Body of pancreas (tissue), 4 donors: ENCODE measurements at regions not wholly inside any gene's neighbourhood (a gene's known extent, or its start where the extent isn't known, plus 50 kb on each side); places are given as distances from the start of the nearest gene placed in this dataset.

Experiments
- ATAC-seq: fragments of 150-250 bp; one replicate; pipeline ENCODE4 v1.9.1; 2016
- DNase-seq, 4 donors: peaks; one replicate each; pipeline ENCODE4 v3.0.0-alpha.2; 2019
- H3K27ac ChIP-seq, 4 donors: fragments of 200-600 bp; sonication (generic); 1 replicate in 3 of 4; 2 replicates in 1 of 4; pipeline versions ENCODE4 v1.5.1 to v1.6.1; 2016 to 2019; ENCODE audit warnings: mild to moderate bottlenecking in 1 of 4, mixed read lengths in 1 of 4, moderate library complexity in 1 of 4
- H3K27me3 ChIP-seq, 2 donors: fragments of 200-600 bp; sonication (generic); one replicate each; pipeline ENCODE4 v1.6.0; 2016; ENCODE audit warnings: mild to moderate bottlenecking in 1 of 2
- H3K36me3 ChIP-seq, 2 donors: fragments of 200-600 bp; sonication (generic); replicated peaks in 1 of 2; 2 replicates each; pipeline ENCODE4 v1.5.1; 2016; ENCODE audit warnings: low read depth in 2 of 2; ENCODE audit not compliant: insufficient read depth in 1 of 2
- H3K4me1 ChIP-seq: fragments of 200-600 bp; sonication (generic); one replicate; pipeline ENCODE4 v1.6.0; 2016
- H3K4me3 ChIP-seq, 2 donors: fragments of 200-600 bp; sonication (generic); 1 replicate in 1 of 2; 2 replicates in 1 of 2; pipeline ENCODE4 v1.5.1; 2016 to 2019
- H3K9me3 ChIP-seq, 3 donors: fragments of 200-600 bp; sonication (generic); 1 replicate in 2 of 3; 2 replicates in 1 of 3; pipeline ENCODE4 v1.5.1; 2016
- CTCF ChIP-seq, 7 experiments: fragments of 450-650 bp in 4 of 7; fragments of 200-600 bp in 3 of 7; sonication (generic) in 3 of 7; IDR thresholded peaks; one replicate each; pipeline ENCODE4 v1.5.1; 2016 to 2019; ENCODE audit warnings: antibody characterized with exemption in 7 of 7
- POLR2A ChIP-seq, 3 donors: fragments of 450-650 bp; IDR thresholded peaks; one replicate each; pipeline ENCODE4 v1.6.1; 2016; ENCODE audit warnings: antibody characterized with exemption in 3 of 3, mild to moderate bottlenecking in 2 of 3
- WGBS, 2 donors: methylation state at CpG; one replicate each; pipeline ENCODE4 v1.1.5; 2017; 5-methylcytosine and 5-hydroxymethylcytosine counted together
- intact Hi-C: fragments of 100-400 bp; cut with DNase I; formaldehyde crosslinking; loops from one replicate; pipeline ENCODE4 v1.15.1; 2023

GRCh38 chr6:30396833-30397479, 52.0 kb downstream of the RPP21 start:
- no peak overlapping the region for H3K27ac ChIP-seq
- H3K4me3 ChIP-seq, result no peak overlapping the region
- 16 to 39% methylated on average over 4 to 20 of the region's 20 CpGs for WGBS, 2 donors
- peak; percentile 91 for ATAC-seq
- intact Hi-C loops, result no loop called here
- H3K27me3 ChIP-seq, result no peaks in the 10 kb centered on the region
- no peaks in the 10 kb centered on the region for H3K9me3 ChIP-seq
- peaks cover 5% of the 10 kb centered on the region for H3K4me1 ChIP-seq
- no peaks in the 10 kb centered on the region for H3K36me3 ChIP-seq
- peak; percentile 74 to 88 (median 80) for DNase-seq
- TF ChIP-seq POLR2A (IDR thresholded peaks at IDR 0.05), result no peak
- peak; percentile 53 to 81 (median 77) for TF ChIP-seq CTCF (IDR thresholded peaks at IDR 0.05)

GRCh38 chr6:30397697-30398096, 52.7 kb downstream of the RPP21 start:
- H3K9me3 ChIP-seq, result no peaks in the 10 kb centered on the region
- H3K36me3 ChIP-seq, result no peaks in the 10 kb centered on the region
- H3K27ac ChIP-seq, result no peak overlapping the region
- no peaks in the 10 kb centered on the region for H3K27me3 ChIP-seq
- intact Hi-C loops, result no loop called here
- DNase-seq, result no peak
- 69 to 71% methylated on average over 3 of the region's 3 CpGs for WGBS, 2 donors
- ATAC-seq, result no peak
- H3K4me1 ChIP-seq, result peaks cover 5% of the 10 kb centered on the region
- H3K4me3 ChIP-seq, result no peak overlapping the region
- TF ChIP-seq CTCF (IDR thresholded peaks at IDR 0.05) (no peak), POLR2A (IDR thresholded peaks at IDR 0.05) (no peak)

- Histone ChIP-seq H3K36me3 (no peaks in the 10 kb centered on the region), H3K27ac (no peak overlapping the region), H3K9me3 (no peaks in the 10 kb centered on the region), H3K27me3 (no peaks in the 10 kb centered on the region), H3K4me3 (no peak overlapping the region), H3K4me1 (peaks cover 5% of the 10 kb centered on the region)
- intact Hi-C loops, result no loop called here
- ATAC-seq, result no peak
- no peak for TF ChIP-seq POLR2A (IDR thresholded peaks at IDR 0.05)
- TF ChIP-seq CTCF (IDR thresholded peaks at IDR 0.05), result no peak
- no peak for DNase-seq
- WGBS, 2 donors, result 89 to 92% methylated on average over 2 of the region's 2 CpGs
Observed at GRCh38 chr6:30399390-30400058, 54.6 kb downstream of the RPP21 start.

GRCh38 chr6:30405934-30406333, 61.0 kb downstream of the RPP21 start:
- TF ChIP-seq POLR2A (IDR thresholded peaks at IDR 0.05), result no peak
- TF ChIP-seq CTCF (IDR thresholded peaks at IDR 0.05), result no peak
- Histone ChIP-seq H3K9me3 (no peaks in the 10 kb centered on the region), H3K4me3 (no peak overlapping the region), H3K27ac (no peak overlapping the region), H3K4me1 (no peaks in the 10 kb centered on the region), H3K36me3 (no peaks in the 10 kb centered on the region), H3K27me3 (no peaks in the 10 kb centered on the region)
- DNase-seq, result no peak
- intact Hi-C loops, result no loop called here
- 54 to 59% methylated on average over 2 of the region's 2 CpGs for WGBS, 2 donors
- no peak for ATAC-seq

GRCh38 chr6:30409184-30409583, 64.2 kb downstream of the RPP21 start:
- Histone ChIP-seq H3K27ac (no peak overlapping the region), H3K4me1 (no peaks in the 10 kb centered on the region), H3K36me3 (no peaks in the 10 kb centered on the region), H3K4me3 (no peak overlapping the region), H3K27me3 (no peaks in the 10 kb centered on the region), H3K9me3 (no peaks in the 10 kb centered on the region)
- no peak for TF ChIP-seq CTCF (IDR thresholded peaks at IDR 0.05)
- no peak for TF ChIP-seq POLR2A (IDR thresholded peaks at IDR 0.05)
- WGBS, 2 donors, result 35 to 49% methylated on average over 2 of the region's 2 CpGs
- intact Hi-C loops, result no loop called here
- DNase-seq (no peak), ATAC-seq (no peak)
